ENCODE measurements at regions not wholly inside any gene's neighbourhood (a gene's known extent, or its start where the extent isn't known, plus 50 kb on each side); places are given as distances from the start of the nearest gene placed in this dataset.

GRCh38 chr5:175243441-175243840 lies 200.5 kb downstream of the DRD1 start:
- Mint-ChIP-seq H3K4me1 (peaks cover 4% of the 10 kb centered on the region), H3K27ac (no peak overlapping the region), H3K27me3 (peaks cover 3% of the 10 kb centered on the region), H3K4me3 (no peak overlapping the region), H3K36me3 (ENCODE audit: low read depth) (no peaks in the 10 kb centered on the region), H3K9me3 (no peaks in the 10 kb centered on the region)
- no peak for DNase-seq
- CTCF ChIA-PET = no interaction called here
- POLR2A ChIA-PET = no interaction called here

- H3K4me3 Mint-ChIP-seq = no peak overlapping the region
- H3K27ac Mint-ChIP-seq = no peak overlapping the region
- POLR2A ChIA-PET = no interaction called here
- no peaks in the 10 kb centered on the region for H3K9me3 Mint-ChIP-seq
- peaks cover 4% of the 10 kb centered on the region for H3K4me1 Mint-ChIP-seq
- peaks cover 3% of the 10 kb centered on the region for H3K27me3 Mint-ChIP-seq
- CTCF ChIA-PET = no interaction called here
- H3K36me3 Mint-ChIP-seq (ENCODE audit: low read depth) = no peaks in the 10 kb centered on the region
- DNase-seq = no peak
Measured at GRCh38 chr5:175242207-175242606, 201.8 kb downstream of the DRD1 start.

DNA sequence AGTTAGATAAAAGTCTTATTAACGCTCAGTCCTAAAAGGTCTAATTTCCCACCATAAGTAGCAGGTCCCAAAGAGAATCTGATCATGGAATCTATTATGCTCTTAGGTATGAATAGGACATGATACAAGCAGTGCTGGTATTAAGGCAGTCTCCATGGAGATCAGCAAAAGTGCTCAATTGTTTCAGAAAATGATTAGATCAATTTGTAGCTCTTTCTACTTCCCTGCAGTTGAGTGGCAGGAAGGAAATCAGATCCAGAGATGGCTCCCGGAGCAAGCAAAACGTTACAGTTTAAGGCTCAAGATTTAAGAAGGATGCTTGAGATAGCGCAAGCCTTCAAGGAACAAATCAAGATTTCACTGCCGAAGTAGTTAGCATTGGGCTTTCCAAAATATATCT lies 205.7 kb downstream of the DRD1 start:
- Mint-ChIP-seq H3K36me3 (ENCODE audit: low read depth) (no peaks in the 10 kb centered on the region), H3K9me3 (no peaks in the 10 kb centered on the region), H3K4me3 (no peak overlapping the region), H3K4me1 (no peaks in the 10 kb centered on the region), H3K27ac (no peak overlapping the region), H3K27me3 (peaks cover 3% of the 10 kb centered on the region)
- no peak for DNase-seq
- ChIA-PET CTCF (no interaction called here), POLR2A (no interaction called here)

GRCh38 chr5:175236176-175236575 lies 207.8 kb downstream of the DRD1 start:
- Mint-ChIP-seq H3K9me3 (no peaks in the 10 kb centered on the region), H3K4me1 (no peaks in the 10 kb centered on the region), H3K36me3 (ENCODE audit: low read depth) (no peaks in the 10 kb centered on the region), H3K27me3 (peaks cover 3% of the 10 kb centered on the region), H3K4me3 (no peak overlapping the region), H3K27ac (no peak overlapping the region)
- no peak for DNase-seq
- CTCF ChIA-PET = no interaction called here
- POLR2A ChIA-PET = no interaction called here

- no peak for DNase-seq
- H3K4me3 Mint-ChIP-seq = no peak overlapping the region
- ChIA-PET POLR2A (no interaction called here), CTCF (no interaction called here)
- H3K27ac Mint-ChIP-seq = no peak overlapping the region
- H3K4me1 Mint-ChIP-seq = no peaks in the 10 kb centered on the region
- no peaks in the 10 kb centered on the region for H3K36me3 Mint-ChIP-seq (ENCODE audit: low read depth)
- H3K27me3 Mint-ChIP-seq = peaks cover 3% of the 10 kb centered on the region
- H3K9me3 Mint-ChIP-seq = no peaks in the 10 kb centered on the region
Measured at GRCh38 chr5:175235251-175235960, 208.6 kb downstream of the DRD1 start.

- no peaks in the 10 kb centered on the region for H3K9me3 Mint-ChIP-seq
- ChIA-PET CTCF (no interaction called here), POLR2A (no interaction called here)
- H3K36me3 Mint-ChIP-seq (ENCODE audit: low read depth) = no peaks in the 10 kb centered on the region
- no peak overlapping the region for H3K4me3 Mint-ChIP-seq
- H3K27me3 Mint-ChIP-seq = peaks cover 10% of the 10 kb centered on the region
- H3K4me1 Mint-ChIP-seq = no peaks in the 10 kb centered on the region
- no peak overlapping the region for H3K27ac Mint-ChIP-seq
- DNase-seq = no peak
Measured at GRCh38 chr5:175230299-175230698, 213.7 kb downstream of the DRD1 start.

DNA sequence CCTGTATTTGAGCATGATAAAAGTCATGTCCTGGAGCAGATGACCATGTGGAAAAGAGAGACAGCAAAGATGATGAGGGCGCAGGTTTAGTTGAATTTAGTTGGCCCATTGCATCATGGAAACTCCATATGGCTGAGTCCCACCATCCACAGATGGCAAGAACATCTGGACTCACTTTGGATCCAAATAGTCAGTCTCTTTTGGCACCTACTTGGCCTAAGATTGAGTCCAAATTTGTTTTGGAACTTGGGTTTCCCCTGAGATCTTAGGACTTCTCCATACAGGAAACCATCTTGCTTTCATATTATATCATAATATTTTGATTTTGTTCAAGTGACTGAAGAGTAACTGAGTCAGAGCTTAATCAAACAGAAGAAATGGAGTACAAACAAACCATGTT lies 217.5 kb downstream of the DRD1 start:
- Mint-ChIP-seq H3K9me3 (no peaks in the 10 kb centered on the region), H3K4me3 (no peak overlapping the region), H3K36me3 (ENCODE audit: low read depth) (no peaks in the 10 kb centered on the region), H3K27me3 (peaks cover 10% of the 10 kb centered on the region), H3K4me1 (no peaks in the 10 kb centered on the region), H3K27ac (no peak overlapping the region)
- DNase-seq = no peak
- CTCF ChIA-PET = no interaction called here
- POLR2A ChIA-PET = no interaction called here

- H3K4me3 Mint-ChIP-seq = no peak overlapping the region
- H3K4me1 Mint-ChIP-seq = no peaks in the 10 kb centered on the region
- DNase-seq = no peak
- CTCF ChIA-PET = no interaction called here
- POLR2A ChIA-PET = no interaction called here
- peaks cover 8% of the 10 kb centered on the region for H3K27me3 Mint-ChIP-seq
- no peaks in the 10 kb centered on the region for H3K36me3 Mint-ChIP-seq (ENCODE audit: low read depth)
- H3K9me3 Mint-ChIP-seq = no peaks in the 10 kb centered on the region
- H3K27ac Mint-ChIP-seq = no peak overlapping the region
Measured at GRCh38 chr5:175223291-175223690, 220.7 kb downstream of the DRD1 start.

DNA sequence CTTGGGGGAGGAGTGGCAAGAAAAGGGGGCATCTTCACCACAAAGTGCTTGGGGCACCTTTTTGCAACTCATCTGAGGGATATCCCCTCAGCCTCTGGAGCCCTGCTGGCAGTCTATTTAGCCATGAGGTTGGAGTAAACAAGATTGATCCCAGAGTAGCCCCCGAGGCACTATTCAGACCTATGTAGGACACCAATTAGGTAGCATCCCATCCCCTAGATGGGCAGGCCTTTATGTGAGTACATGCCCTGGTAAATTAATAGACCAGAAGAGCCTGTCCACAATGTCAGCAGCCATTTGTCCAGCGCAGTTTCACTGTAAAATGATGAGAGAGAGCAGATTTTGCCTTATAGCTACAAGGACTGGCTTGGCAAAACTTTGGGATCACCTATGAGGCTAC lies 221.4 kb downstream of the DRD1 start:
- DNase-seq = no peak
- H3K4me1 Mint-ChIP-seq = no peaks in the 10 kb centered on the region
- H3K27me3 Mint-ChIP-seq = peaks cover 8% of the 10 kb centered on the region
- ChIA-PET CTCF (no interaction called here), POLR2A (no interaction called here)
- no peak overlapping the region for H3K4me3 Mint-ChIP-seq
- H3K27ac Mint-ChIP-seq = no peak overlapping the region
- H3K9me3 Mint-ChIP-seq = no peaks in the 10 kb centered on the region
- H3K36me3 Mint-ChIP-seq (ENCODE audit: low read depth) = no peaks in the 10 kb centered on the region

GRCh38 chr5:175220549-175220948 lies 223.4 kb downstream of the DRD1 start:
- CTCF ChIA-PET = no interaction called here
- Mint-ChIP-seq H3K4me1 (no peaks in the 10 kb centered on the region), H3K27ac (no peak overlapping the region), H3K4me3 (no peak overlapping the region), H3K27me3 (peaks cover 2% of the 10 kb centered on the region), H3K36me3 (ENCODE audit: low read depth) (no peaks in the 10 kb centered on the region), H3K9me3 (no peaks in the 10 kb centered on the region)
- DNase-seq = no peak
- POLR2A ChIA-PET = no interaction called here

GRCh38 chr5:175219366-175219765 lies 224.6 kb downstream of the DRD1 start:
- CTCF ChIA-PET = interaction anchor here (0.6 kb wide), 1 partner anchor 100 kb away, joined by 3 read pairs; no protein-coding TSS in a partner anchor
- Mint-ChIP-seq H3K9me3 (no peaks in the 10 kb centered on the region), H3K4me1 (no peaks in the 10 kb centered on the region), H3K27me3 (peaks cover 2% of the 10 kb centered on the region), H3K4me3 (no peak overlapping the region), H3K27ac (no peak overlapping the region), H3K36me3 (ENCODE audit: low read depth) (no peaks in the 10 kb centered on the region)
- DNase-seq = no peak
- POLR2A ChIA-PET = no interaction called here

GRCh38 chr5:175216991-175217390 lies 227.0 kb downstream of the DRD1 start:
- Mint-ChIP-seq H3K36me3 (ENCODE audit: low read depth) (no peaks in the 10 kb centered on the region), H3K4me1 (no peaks in the 10 kb centered on the region), H3K9me3 (no peaks in the 10 kb centered on the region), H3K27me3 (peaks cover 2% of the 10 kb centered on the region), H3K27ac (no peak overlapping the region), H3K4me3 (no peak overlapping the region)
- ChIA-PET CTCF (no interaction called here), POLR2A (no interaction called here)
- DNase-seq = no peak

DNA sequence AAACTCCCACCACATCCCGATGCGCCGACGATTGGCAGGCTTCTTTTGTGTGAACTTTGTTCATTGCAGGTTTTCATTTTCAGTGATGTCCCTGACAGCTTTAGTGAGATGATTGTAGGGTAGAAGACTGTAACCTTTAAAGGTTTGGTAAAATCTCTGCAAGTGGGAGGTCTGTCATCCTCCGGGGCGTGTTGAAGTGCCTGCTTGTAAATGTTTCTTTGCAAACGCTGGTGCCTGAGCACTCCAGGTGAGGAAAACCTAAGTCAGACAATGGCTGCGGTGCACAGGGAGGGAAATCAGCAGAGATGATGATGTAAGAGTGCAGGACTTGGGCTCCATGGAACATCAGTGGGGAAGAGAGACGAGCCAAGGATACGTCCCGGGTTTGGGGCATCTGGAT lies 228.1 kb downstream of the DRD1 start:
- DNase-seq = no peak
- no peak overlapping the region for H3K4me3 Mint-ChIP-seq
- H3K9me3 Mint-ChIP-seq = no peaks in the 10 kb centered on the region
- POLR2A ChIA-PET = no interaction called here
- peaks cover 1% of the 10 kb centered on the region for H3K27me3 Mint-ChIP-seq
- no peaks in the 10 kb centered on the region for H3K36me3 Mint-ChIP-seq (ENCODE audit: low read depth)
- H3K27ac Mint-ChIP-seq = no peak overlapping the region
- H3K4me1 Mint-ChIP-seq = no peaks in the 10 kb centered on the region
- CTCF ChIA-PET = no interaction called here

DNA sequence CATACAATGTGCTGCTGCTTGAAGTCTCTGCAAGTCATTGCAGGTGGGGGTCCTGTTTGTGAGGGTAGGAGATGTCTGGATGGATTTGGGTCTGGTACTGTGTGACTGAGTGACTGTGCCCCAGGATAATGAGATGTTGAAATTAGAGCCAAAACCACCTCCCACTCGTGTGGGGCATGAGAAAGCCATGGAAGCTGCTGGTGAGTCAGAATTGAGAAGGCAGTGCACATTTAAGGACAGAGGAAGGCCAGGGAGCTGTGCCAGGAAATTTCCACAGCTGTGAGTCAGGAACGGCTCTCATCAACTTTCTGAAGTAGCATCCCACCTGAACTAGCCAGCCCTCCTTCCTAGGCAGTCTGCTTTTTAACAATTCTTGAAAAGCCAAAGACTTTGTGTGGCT lies 229.8 kb downstream of the DRD1 start:
- no peak for DNase-seq
- H3K4me3 Mint-ChIP-seq = no peak overlapping the region
- H3K36me3 Mint-ChIP-seq (ENCODE audit: low read depth) = no peaks in the 10 kb centered on the region
- H3K27ac Mint-ChIP-seq = no peak overlapping the region
- CTCF ChIA-PET = no interaction called here
- H3K27me3 Mint-ChIP-seq = no peaks in the 10 kb centered on the region
- H3K4me1 Mint-ChIP-seq = no peaks in the 10 kb centered on the region
- POLR2A ChIA-PET = no interaction called here
- H3K9me3 Mint-ChIP-seq = no peaks in the 10 kb centered on the region

Measured in activated CD4-positive, alpha-beta T cell treated with anti-CD3 and anti-CD28 coated beads, Interleukin-2, amount 10 ng/mL, durations not matched to agents 7 days and 5 days (primary cell).